ENCODE measurements at regions not wholly inside any gene's neighbourhood (a gene's known extent, or its start where the extent isn't known, plus 50 kb on each side); places are given as distances from the start of the nearest gene placed in this dataset.

- DNase-seq (ENCODE audit: extremely low read depth in 1 of 11, low read depth in 9 of 11, low spot score in 4 of 11), result no peak
Measured at GRCh38 chr1:218874313-218874712, 299.4 kb upstream of the LYPLAL1 start.

- DNase-seq (ENCODE audit: extremely low read depth in 1 of 11, low read depth in 9 of 11, low spot score in 4 of 11), result no peak
Measured at GRCh38 chr1:218874801-218875400, 298.8 kb upstream of the LYPLAL1 start.

- DNase-seq (ENCODE audit: extremely low read depth in 1 of 11, low read depth in 9 of 11, low spot score in 4 of 11), result no peak
Measured at GRCh38 chr1:218878369-218878768, 295.3 kb upstream of the LYPLAL1 start.

- DNase-seq (ENCODE audit: extremely low read depth in 1 of 11, low read depth in 9 of 11, low spot score in 4 of 11), result no peak
Measured at GRCh38 chr1:218880484-218881060, 293.1 kb upstream of the LYPLAL1 start.

GRCh38 chr1:218882454-218882853 is 291.2 kb upstream of the LYPLAL1 start:
- no peak for DNase-seq (ENCODE audit: extremely low read depth in 1 of 11, low read depth in 9 of 11, low spot score in 4 of 11)

- DNase-seq (ENCODE audit: extremely low read depth in 1 of 11, low read depth in 9 of 11, low spot score in 4 of 11), result peak in 2 of 11 donors; percentile 10 to 13
Measured at GRCh38 chr1:218886101-218886871, 287.4 kb upstream of the LYPLAL1 start.

- DNase-seq (ENCODE audit: extremely low read depth in 1 of 11, low read depth in 9 of 11, low spot score in 4 of 11), result no peak
Measured at GRCh38 chr1:218887141-218887925, 286.3 kb upstream of the LYPLAL1 start.

GRCh38 chr1:218890451-218890850 is 283.2 kb upstream of the LYPLAL1 start:
- peak in 1 of 11 donors; percentile 6 for DNase-seq (ENCODE audit: extremely low read depth in 1 of 11, low read depth in 9 of 11, low spot score in 4 of 11)

- no peak for DNase-seq (ENCODE audit: extremely low read depth in 1 of 11, low read depth in 9 of 11, low spot score in 4 of 11)
Measured at GRCh38 chr1:218891577-218891976, 282.1 kb upstream of the LYPLAL1 start.

GRCh38 chr1:218895064-218895587 is 278.6 kb upstream of the LYPLAL1 start:
- DNase-seq (ENCODE audit: extremely low read depth in 1 of 11, low read depth in 9 of 11, low spot score in 4 of 11), result no peak

- no peak for DNase-seq (ENCODE audit: extremely low read depth in 1 of 11, low read depth in 9 of 11, low spot score in 4 of 11)
Measured at GRCh38 chr1:218896202-218896601, 277.5 kb upstream of the LYPLAL1 start.

GRCh38 chr1:218898921-218899320 is 274.8 kb upstream of the LYPLAL1 start:
- DNase-seq (ENCODE audit: extremely low read depth in 1 of 11, low read depth in 9 of 11, low spot score in 4 of 11), result no peak

GRCh38 chr1:218900615-218901014 is 273.1 kb upstream of the LYPLAL1 start:
- DNase-seq (ENCODE audit: extremely low read depth in 1 of 11, low read depth in 9 of 11, low spot score in 4 of 11), result no peak

- DNase-seq (ENCODE audit: extremely low read depth in 1 of 11, low read depth in 9 of 11, low spot score in 4 of 11), result no peak
Measured at GRCh38 chr1:218904416-218904815, 269.3 kb upstream of the LYPLAL1 start.

- no peak for DNase-seq (ENCODE audit: extremely low read depth in 1 of 11, low read depth in 9 of 11, low spot score in 4 of 11)
Measured at GRCh38 chr1:218916720-218917119, 257.0 kb upstream of the LYPLAL1 start.

GRCh38 chr1:218917656-218918055 is 256.0 kb upstream of the LYPLAL1 start:
- DNase-seq (ENCODE audit: extremely low read depth in 1 of 11, low read depth in 9 of 11, low spot score in 4 of 11), result no peak

- no peak for DNase-seq (ENCODE audit: extremely low read depth in 1 of 11, low read depth in 9 of 11, low spot score in 4 of 11)
Measured at GRCh38 chr1:218925777-218926176, 247.9 kb upstream of the LYPLAL1 start.

- no peak for DNase-seq (ENCODE audit: extremely low read depth in 1 of 11, low read depth in 9 of 11, low spot score in 4 of 11)
Measured at GRCh38 chr1:218926631-218927030, 247.0 kb upstream of the LYPLAL1 start.

GRCh38 chr1:218930000-218930399 is 243.7 kb upstream of the LYPLAL1 start:
- DNase-seq (ENCODE audit: extremely low read depth in 1 of 11, low read depth in 9 of 11, low spot score in 4 of 11), result no peak
